ENCODE measurements at regions not wholly inside any gene's neighbourhood (a gene's known extent, or its start where the extent isn't known, plus 50 kb on each side); places are given as distances from the start of the nearest gene placed in this dataset.
A peak's percentile ranks its signal among the peaks of the same experiment; 100 is the strongest.

DNA sequence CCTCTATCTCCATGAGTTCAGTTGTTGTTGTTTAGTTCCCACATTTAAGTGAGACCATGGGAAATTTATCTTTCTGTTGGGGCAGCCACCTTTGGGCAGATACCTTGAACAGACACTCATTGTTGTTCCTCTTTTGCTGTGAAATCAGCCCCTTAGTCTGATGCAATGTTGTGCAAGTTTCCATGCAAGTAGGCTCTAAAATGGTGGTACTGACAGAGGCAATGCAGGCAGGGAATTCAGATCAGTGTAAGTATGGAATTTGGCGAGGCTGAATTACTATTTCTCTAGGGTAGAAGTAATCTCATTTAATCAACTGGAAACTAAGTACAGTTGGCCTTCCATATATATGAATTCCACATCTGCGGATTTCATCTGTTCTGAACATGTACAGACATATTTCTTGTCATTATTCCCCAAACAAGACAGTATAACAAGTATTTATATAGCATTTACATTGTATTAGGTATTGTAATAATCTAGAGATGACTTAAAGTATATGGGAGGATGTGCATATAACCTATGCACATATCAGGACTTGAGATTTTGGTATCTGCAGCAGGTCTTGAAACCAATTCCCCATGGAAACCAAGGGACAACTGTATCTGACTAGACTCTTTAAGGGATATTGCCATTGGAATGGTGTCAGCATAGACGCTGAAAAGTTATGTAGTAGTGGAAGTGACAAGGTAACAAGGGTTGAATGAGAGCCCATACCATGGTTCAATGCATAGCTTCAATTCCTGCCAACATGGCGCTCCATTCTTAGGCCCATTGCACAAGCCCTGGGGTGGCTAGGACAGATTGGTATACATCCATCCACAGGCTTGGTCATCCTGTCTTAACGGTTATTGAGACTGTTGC lies 281.5 kb upstream of the HTR2A start:
- TF ChIP-seq, protein P1, sequence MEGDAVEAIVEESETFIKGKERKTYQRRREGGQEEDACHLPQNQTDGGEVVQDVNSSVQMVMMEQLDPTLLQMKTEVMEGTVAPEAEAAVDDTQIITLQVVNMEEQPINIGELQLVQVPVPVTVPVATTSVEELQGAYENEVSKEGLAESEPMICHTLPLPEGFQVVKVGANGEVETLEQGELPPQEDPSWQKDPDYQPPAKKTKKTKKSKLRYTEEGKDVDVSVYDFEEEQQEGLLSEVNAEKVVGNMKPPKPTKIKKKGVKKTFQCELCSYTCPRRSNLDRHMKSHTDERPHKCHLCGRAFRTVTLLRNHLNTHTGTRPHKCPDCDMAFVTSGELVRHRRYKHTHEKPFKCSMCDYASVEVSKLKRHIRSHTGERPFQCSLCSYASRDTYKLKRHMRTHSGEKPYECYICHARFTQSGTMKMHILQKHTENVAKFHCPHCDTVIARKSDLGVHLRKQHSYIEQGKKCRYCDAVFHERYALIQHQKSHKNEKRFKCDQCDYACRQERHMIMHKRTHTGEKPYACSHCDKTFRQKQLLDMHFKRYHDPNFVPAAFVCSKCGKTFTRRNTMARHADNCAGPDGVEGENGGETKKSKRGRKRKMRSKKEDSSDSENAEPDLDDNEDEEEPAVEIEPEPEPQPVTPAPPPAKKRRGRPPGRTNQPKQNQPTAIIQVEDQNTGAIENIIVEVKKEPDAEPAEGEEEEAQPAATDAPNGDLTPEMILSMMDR (IDR thresholded peaks at IDR 0.05; ENCODE audit: low read depth, low read length, missing control alignments), result no peak
- no peak for DNase-seq
- no peak overlapping the region for H3K27ac ChIP-seq
- in situ Hi-C loops (cut with HindIII; ENCODE audit: low pct_ligation_motif_present, low sequenced_read_pairs), result no loop called here
- no peak overlapping the region for H3K4me3 ChIP-seq (ENCODE audit: low read depth, low read length)
- H3K36me3 ChIP-seq (replicated peaks), result no peaks in the 10 kb centered on the region
- H3K27me3 ChIP-seq (replicated peaks), result no peaks in the 10 kb centered on the region

DNA sequence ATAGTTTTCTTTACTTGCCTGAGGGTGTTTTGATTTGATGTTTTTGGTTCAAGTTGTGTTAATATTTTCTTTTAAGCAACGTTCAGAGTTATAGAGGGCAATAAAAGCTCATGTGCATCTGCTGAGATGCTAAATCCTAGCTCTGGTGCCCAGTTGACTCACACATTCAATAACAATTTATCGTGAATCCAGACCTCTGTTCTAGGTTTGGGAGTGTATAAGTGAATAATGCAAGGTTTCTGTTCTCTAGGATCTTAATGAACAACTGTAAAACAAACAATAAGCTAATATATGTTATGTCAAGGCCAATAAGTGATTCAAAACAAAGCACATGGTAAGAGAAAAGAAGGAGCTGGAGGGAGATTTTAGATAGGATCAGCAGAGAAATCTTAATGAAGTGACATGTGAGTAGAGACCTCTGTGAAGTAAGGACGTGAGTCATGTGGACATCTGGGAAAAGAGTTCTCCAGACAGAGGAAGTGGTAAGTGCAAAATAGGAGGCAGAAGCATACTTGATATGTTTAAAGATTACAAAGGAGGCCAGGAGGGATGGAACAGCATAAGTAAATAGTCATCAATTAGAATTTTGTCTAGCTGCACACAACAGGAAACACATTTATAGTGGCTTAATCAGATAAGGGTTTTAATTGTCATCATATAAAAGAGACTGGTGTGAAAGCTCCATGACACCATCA lies 278.5 kb upstream of the HTR2A start:
- Histone ChIP-seq H3K27me3 (replicated peaks) (no peaks in the 10 kb centered on the region), H3K36me3 (replicated peaks) (no peaks in the 10 kb centered on the region), H3K27ac (peak overlapping the region; percentile 86), H3K4me3 (ENCODE audit: low read depth, low read length) (no peak overlapping the region)
- in situ Hi-C loops (cut with HindIII; ENCODE audit: low pct_ligation_motif_present, low sequenced_read_pairs), result no loop called here
- TF ChIP-seq, protein P1 (IDR thresholded peaks at IDR 0.05; ENCODE audit: low read depth, low read length, missing control alignments), result no peak
- peak; percentile 81 for DNase-seq

DNA sequence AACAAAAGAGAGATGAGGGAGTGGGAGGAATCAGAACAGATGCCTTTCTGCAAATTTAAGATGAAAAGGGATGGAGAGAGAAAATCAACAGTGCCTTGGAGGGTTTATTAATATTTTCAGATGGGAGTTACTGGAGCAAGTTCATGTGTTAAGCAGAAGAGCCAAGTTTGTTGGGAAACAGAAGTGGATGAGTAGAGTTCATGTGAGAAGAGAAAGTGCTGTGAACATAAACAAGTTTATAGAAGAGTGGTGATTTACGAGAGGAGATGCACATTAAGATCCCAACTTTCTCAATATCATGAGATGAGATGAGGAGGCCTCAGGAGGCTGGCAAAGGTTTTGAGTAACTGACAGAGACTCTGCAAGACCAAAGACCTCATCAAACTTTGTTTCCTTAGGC lies 274.1 kb upstream of the HTR2A start:
- DNase-seq, result no peak
- in situ Hi-C loops (cut with HindIII; ENCODE audit: low pct_ligation_motif_present, low sequenced_read_pairs), result no loop called here
- TF ChIP-seq, protein P1 (IDR thresholded peaks at IDR 0.05; ENCODE audit: low read depth, low read length, missing control alignments), result no peak
- Histone ChIP-seq H3K4me3 (ENCODE audit: low read depth, low read length) (no peak overlapping the region), H3K36me3 (replicated peaks) (no peaks in the 10 kb centered on the region), H3K27me3 (replicated peaks) (no peaks in the 10 kb centered on the region), H3K27ac (no peak overlapping the region)

DNA sequence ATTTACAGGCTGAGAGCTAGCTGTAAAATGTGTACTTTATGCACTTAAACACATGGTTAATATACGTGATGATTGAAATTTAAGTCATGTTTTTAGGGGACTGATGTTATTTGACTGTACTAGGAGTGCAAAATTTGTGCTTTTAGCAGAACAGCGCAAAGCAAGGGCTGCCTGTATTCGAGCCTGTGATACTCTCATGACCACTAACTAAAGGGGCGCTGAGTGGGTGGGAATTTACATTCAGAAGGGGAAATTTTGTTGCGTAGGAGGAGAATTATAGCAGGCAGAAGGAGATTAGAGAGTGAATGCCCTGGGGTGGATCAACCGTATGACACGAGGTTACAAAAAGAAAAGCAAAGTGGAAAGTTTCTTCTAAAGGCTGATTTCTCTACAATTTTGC lies 271.8 kb upstream of the HTR2A start:
- Histone ChIP-seq H3K36me3 (replicated peaks) (no peaks in the 10 kb centered on the region), H3K4me3 (ENCODE audit: low read depth, low read length) (peak overlapping the region; percentile 26), H3K27me3 (replicated peaks) (no peaks in the 10 kb centered on the region), H3K27ac (peak overlapping the region; percentile 63)
- peak; percentile 35 for DNase-seq
- TF ChIP-seq, protein P1 (IDR thresholded peaks at IDR 0.05; ENCODE audit: low read depth, low read length, missing control alignments), result no peak
- in situ Hi-C loops (cut with HindIII; ENCODE audit: low pct_ligation_motif_present, low sequenced_read_pairs), result no loop called here

DNA sequence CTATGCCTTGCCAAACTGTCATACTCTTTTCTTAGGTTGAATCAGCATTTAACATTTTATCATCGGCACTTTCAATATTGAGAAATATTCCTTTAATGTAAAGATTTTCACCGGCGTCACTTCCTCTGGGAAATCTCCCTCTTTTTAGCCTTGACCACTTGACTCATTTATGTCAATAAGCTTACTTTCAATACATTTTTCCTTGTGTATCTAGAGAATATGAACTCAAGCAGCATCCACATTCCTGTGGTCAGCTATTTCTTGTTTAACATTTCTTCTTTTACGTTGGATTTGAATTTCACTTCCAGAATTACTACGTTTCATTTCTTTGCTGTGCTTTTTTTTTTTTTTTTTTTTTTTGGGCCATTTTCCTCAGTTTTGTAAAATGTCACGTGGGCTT lies 271.2 kb upstream of the HTR2A start:
- Histone ChIP-seq H3K4me3 (ENCODE audit: low read depth, low read length) (peak overlapping the region; percentile 26), H3K27ac (peak overlapping the region; percentile 63), H3K27me3 (replicated peaks) (no peaks in the 10 kb centered on the region), H3K36me3 (replicated peaks) (no peaks in the 10 kb centered on the region)
- TF ChIP-seq, protein P1 (IDR thresholded peaks at IDR 0.05; ENCODE audit: low read depth, low read length, missing control alignments), result no peak
- in situ Hi-C loops (cut with HindIII; ENCODE audit: low pct_ligation_motif_present, low sequenced_read_pairs), result no loop called here
- DNase-seq, result peak; percentile 59
